ENCODE measurements at regions not wholly inside any gene's neighbourhood (a gene's known extent, or its start where the extent isn't known, plus 50 kb on each side); places are given as distances from the start of the nearest gene placed in this dataset.
"Not testable (repeated sequence)": the region's sequence is repeated elsewhere in the genome, so short reads cannot be mapped to it uniquely, and the experiment has no call there.

- no peak for DNase-seq
Measured at GRCh38 chr10:26621243-26621888, 76.1 kb upstream of the PDSS1 start.

GRCh38 chr10:26621889-26622711 lies 75.4 kb upstream of the PDSS1 start:
- peak; percentile 2 for DNase-seq

- DNase-seq = no peak
Measured at GRCh38 chr10:26622891-26623290, 74.6 kb upstream of the PDSS1 start.

- no peak for DNase-seq
Measured at GRCh38 chr10:26624006-26624405, 73.5 kb upstream of the PDSS1 start.

GRCh38 chr10:26626066-26626465 lies 71.4 kb upstream of the PDSS1 start:
- DNase-seq = no peak

GRCh38 chr10:26627324-26627723 lies 70.2 kb upstream of the PDSS1 start:
- no peak for DNase-seq

- DNase-seq = no peak
Measured at GRCh38 chr10:26628395-26628794, 69.1 kb upstream of the PDSS1 start.

- not testable (repeated sequence) for DNase-seq
Measured at GRCh38 chr10:26632171-26632570, 65.3 kb upstream of the PDSS1 start.

- not testable (repeated sequence) for DNase-seq
Measured at GRCh38 chr10:26634111-26634510, 63.4 kb upstream of the PDSS1 start.

GRCh38 chr10:26637521-26638275 lies 59.8 kb upstream of the PDSS1 start:
- DNase-seq = no peak

GRCh38 chr10:26640391-26640790 lies 57.1 kb upstream of the PDSS1 start:
- DNase-seq = no peak

GRCh38 chr10:26642896-26643653 lies 54.4 kb upstream of the PDSS1 start:
- DNase-seq = no peak

GRCh38 chr10:26647602-26648244 lies 49.8 kb upstream of the PDSS1 start:
- DNase-seq = no peak

Data from activated T-cell treated with anti-CD3 and anti-CD28 coated beads for 4 hours (primary cell).